SK-N-SH (cell line): ENCODE measurements at regions not wholly inside any gene's neighbourhood (a gene's known extent, or its start where the extent isn't known, plus 50 kb on each side); places are given as distances from the start of the nearest gene placed in this dataset.
"Not testable (repeated sequence)": the region's sequence is repeated elsewhere in the genome, so short reads cannot be mapped to it uniquely, and the experiment has no call there.

Experiments used
- CTCF ChIA-PET: fragments of 300-600, 350-600 bp; formaldehyde crosslinking; extraction: SDS; loops from one replicate; lab custom pipeline; 2021; lab: Yijun Ruan, JAX
- POLR2A ChIA-PET: fragments of 350-600 bp; sonication (Branson Sonifier 250); formaldehyde crosslinking; extraction: SDS; loops from one replicate; lab custom pipeline; 2020; ENCODE audit warnings: antibody characterized with exemption, inconsistent platforms; lab: Yijun Ruan, JAX
- DNase-seq: peaks from one replicate; pipeline ENCODE4 v3.0.0; 2012
- H2AFZ ChIP-seq: fragments of 200-600 bp; sonication (generic); 2 replicates; pipeline ENCODE4 v1.8.1; 2016; ENCODE audit warnings: antibody characterized with exemption, mild to moderate bottlenecking, low read depth
- H3F3A ChIP-seq: fragments of 200-600 bp; sonication (generic); replicated peaks from 2 replicates; pipeline ENCODE3; 2016; ENCODE audit warnings: antibody characterized with exemption, mild to moderate bottlenecking; ENCODE audit not compliant: insufficient read depth
- H3K27ac ChIP-seq, 2 experiments: fragments of 200-500 bp in 1 of 2; fragments of 200-600 bp in 1 of 2; sonication (Bioruptor generic) in 1 of 2; sonication (generic), shearing (Covaris generic) in 1 of 2; 2 replicates each; pipeline versions ENCODE4 v1.5.1 to v1.6.1; 2014 to 2016; ENCODE audit warnings: low read depth in 2 of 2, inconsistent platforms in 1 of 2, low read length in 1 of 2, mild to moderate bottlenecking in 1 of 2, mixed read lengths in 1 of 2
- H3K27me3 ChIP-seq: fragments of 200-600 bp; sonication (generic), shearing (Covaris generic); 2 replicates; pipeline ENCODE4 v1.6.1; 2016; ENCODE audit warnings: mixed run types; ENCODE audit not compliant: insufficient read depth
- H3K36me3 ChIP-seq, 2 experiments: fragments of 200-500 bp in 1 of 2; fragments of 200-600 bp in 1 of 2; sonication (Bioruptor generic) in 1 of 2; sonication (generic) in 1 of 2; replicated peaks in 1 of 2; 2 replicates each; pipeline versions ENCODE3 to v1.5.1; 2014 to 2016; ENCODE audit warnings: low read length in 1 of 2, mild to moderate bottlenecking in 1 of 2; ENCODE audit not compliant: insufficient read depth in 2 of 2, control insufficient read depth in 1 of 2
- H3K4me1 ChIP-seq, 2 experiments: fragments of 200-500 bp in 1 of 2; fragments of 200-600 bp in 1 of 2; sonication (Bioruptor generic) in 1 of 2; sonication (generic), shearing (Covaris generic) in 1 of 2; 2 replicates each; pipeline versions ENCODE4 v1.5.1 to v1.6.1; 2014 to 2016; ENCODE audit warnings: low read depth in 1 of 2, low read length in 1 of 2, mixed run types in 1 of 2; ENCODE audit not compliant: insufficient read depth in 2 of 2, control insufficient read depth in 1 of 2
- H3K4me2 ChIP-seq: fragments of 200-600 bp; sonication (generic), shearing (Covaris generic); 2 replicates; pipeline ENCODE4 v1.6.1; 2017; ENCODE audit warnings: mixed run types
- H3K4me3 ChIP-seq, 2 experiments: fragments of 200-500 bp in 1 of 2; fragments of 200-600 bp in 1 of 2; sonication (Bioruptor generic) in 1 of 2; sonication (generic), shearing (Covaris generic) in 1 of 2; 2 replicates each; pipeline versions ENCODE4 v1.5.1 to v1.8.1; 2014 to 2016; ENCODE audit warnings: low read depth in 2 of 2, inconsistent platforms in 1 of 2, low read length in 1 of 2, mild to moderate bottlenecking in 1 of 2, mixed read lengths in 1 of 2, moderate library complexity in 1 of 2
- H3K79me2 ChIP-seq: fragments of 200-600 bp; sonication (generic); 2 replicates; pipeline ENCODE4 v1.8.1; 2017; ENCODE audit warnings: mild to moderate bottlenecking; ENCODE audit not compliant: insufficient read depth
- H3K9ac ChIP-seq: fragments of 200-600 bp; sonication (generic); 2 replicates; pipeline ENCODE4 v1.6.1; 2017; ENCODE audit warnings: mixed run types
- H3K9me2 ChIP-seq: fragments of 200-600 bp; sonication (generic); 2 replicates; pipeline ENCODE4 v1.6.1; 2017; ENCODE audit warnings: mixed run types
- H3K9me3 ChIP-seq: fragments of 200-600 bp; sonication (generic); 2 replicates; pipeline ENCODE4 v1.6.1; 2017; ENCODE audit warnings: mixed run types, mild to moderate bottlenecking, moderate library complexity
- H4K20me1 ChIP-seq: fragments of 200-600 bp; sonication (generic); 2 replicates; pipeline ENCODE4 v1.6.1; 2017; ENCODE audit warnings: mild to moderate bottlenecking, mixed run types; ENCODE audit not compliant: insufficient read depth
- CHD2 ChIP-seq: fragments of 150-350 bp; IDR thresholded peaks from 2 replicates; pipeline ENCODE4 v1.6.1; 2018; ENCODE audit warnings: low read length; ENCODE audit not compliant: partially characterized antibody
- CTCF ChIP-seq: fragments of 200-600 bp; sonication (generic); IDR thresholded peaks from 2 replicates; pipeline ENCODE4 v1.6.1; 2017; ENCODE audit warnings: antibody characterized with exemption, mild to moderate bottlenecking, moderate library complexity
- EP300 ChIP-seq, 2 experiments: IDR thresholded peaks; 2 replicates each; pipeline versions ENCODE4 v1.4.0 to v1.6.1; 2012; ENCODE audit warnings: borderline replicate concordance in 1 of 2, low read depth in 1 of 2, low read length in 1 of 2
- EZH2phosphoT487 ChIP-seq: fragments of 200-600 bp; sonication (generic); IDR thresholded peaks from 2 replicates; pipeline ENCODE4 v1.6.1; 2017; ENCODE audit warnings: low read depth, mixed run types, mild to moderate bottlenecking, antibody characterized with exemption, moderate library complexity, borderline replicate concordance
- FOXJ3 ChIP-seq: sonication (generic); formaldehyde crosslinking; IDR thresholded peaks from 2 replicates; pipeline ENCODE4 v1.5.1; 2020; ENCODE audit warnings: mild to moderate bottlenecking, missing genetic modification reagents
- GABPA ChIP-seq: IDR thresholded peaks from 2 replicates; pipeline ENCODE4 v1.4.0; 2012; ENCODE audit warnings: low read depth, mild to moderate bottlenecking
- MXI1 ChIP-seq: IDR thresholded peaks from 2 replicates; pipeline ENCODE4 v1.6.1; 2012; ENCODE audit warnings: mild to moderate bottlenecking, low read depth, low read length, improper control_type of control experiment
- NFIC ChIP-seq: IDR thresholded peaks from 2 replicates; pipeline ENCODE4 v1.4.0; 2012; ENCODE audit warnings: borderline replicate concordance
- NRF1 ChIP-seq: IDR thresholded peaks from 2 replicates; pipeline ENCODE4 v1.6.1; 2012; ENCODE audit warnings: low read depth, mild to moderate bottlenecking, low read length
- PBX3 ChIP-seq: IDR thresholded peaks from 2 replicates; pipeline ENCODE4; 2012
- POLR2AphosphoS5 ChIP-seq: IDR thresholded peaks from 2 replicates; pipeline ENCODE4 v1.6.1; 2012; ENCODE audit warnings: low read depth, low read length
- RFX5 ChIP-seq: IDR thresholded peaks from 2 replicates; pipeline ENCODE4 v1.6.1; 2012; ENCODE audit warnings: mild to moderate bottlenecking, improper control_type of control experiment, low read length
- RXRA ChIP-seq: IDR thresholded peaks from 2 replicates; pipeline ENCODE4 v1.4.0; 2012; ENCODE audit warnings: low read depth, mild to moderate bottlenecking, borderline replicate concordance
- YY1 ChIP-seq: IDR thresholded peaks from 2 replicates; pipeline ENCODE4 v1.4.0; 2012; ENCODE audit warnings: low read depth, mild to moderate bottlenecking
- WGBS: methylation state at CpG from one replicate; pipeline ENCODE4 v1.1.6; 2017; ENCODE audit warnings: low lambda C conversion rate; 5-methylcytosine and 5-hydroxymethylcytosine counted together
- TF ChIP-seq, protein P1 (sequence below): IDR thresholded peaks from 2 replicates; pipeline ENCODE4 v1.4.0; 2012; ENCODE audit warnings: low read depth, borderline replicate concordance
- TF ChIP-seq, protein P2 (sequence below): fragments of 150-350 bp; IDR thresholded peaks from 2 replicates; pipeline ENCODE4 v1.6.1; 2017; ENCODE audit warnings: antibody characterized with exemption, low read length, low read depth, borderline replicate concordance

- CTCF ChIA-PET = no interaction called here
- POLR2A ChIA-PET = no interaction called here
- TF ChIP-seq CHD2 = no peak
- no peak for TF ChIP-seq POLR2AphosphoS5
- no peak for TF ChIP-seq RXRA
- no peak for TF ChIP-seq EP300 (IDR thresholded peaks at IDR 0.05; ENCODE audit: borderline replicate concordance in 1 of 2, low read depth in 1 of 2, low read length in 1 of 2)
- no peak for TF ChIP-seq CTCF
- TF ChIP-seq GABPA = no peak
- TF ChIP-seq EZH2phosphoT487 = no peak
- no peak for TF ChIP-seq YY1
- no peak for TF ChIP-seq RFX5
- TF ChIP-seq NFIC = no peak
- no peak for TF ChIP-seq PBX3
- TF ChIP-seq, protein P1, sequence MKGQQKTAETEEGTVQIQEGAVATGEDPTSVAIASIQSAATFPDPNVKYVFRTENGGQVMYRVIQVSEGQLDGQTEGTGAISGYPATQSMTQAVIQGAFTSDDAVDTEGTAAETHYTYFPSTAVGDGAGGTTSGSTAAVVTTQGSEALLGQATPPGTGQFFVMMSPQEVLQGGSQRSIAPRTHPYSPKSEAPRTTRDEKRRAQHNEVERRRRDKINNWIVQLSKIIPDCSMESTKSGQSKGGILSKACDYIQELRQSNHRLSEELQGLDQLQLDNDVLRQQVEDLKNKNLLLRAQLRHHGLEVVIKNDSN = no peak
- TF ChIP-seq, protein P2, sequence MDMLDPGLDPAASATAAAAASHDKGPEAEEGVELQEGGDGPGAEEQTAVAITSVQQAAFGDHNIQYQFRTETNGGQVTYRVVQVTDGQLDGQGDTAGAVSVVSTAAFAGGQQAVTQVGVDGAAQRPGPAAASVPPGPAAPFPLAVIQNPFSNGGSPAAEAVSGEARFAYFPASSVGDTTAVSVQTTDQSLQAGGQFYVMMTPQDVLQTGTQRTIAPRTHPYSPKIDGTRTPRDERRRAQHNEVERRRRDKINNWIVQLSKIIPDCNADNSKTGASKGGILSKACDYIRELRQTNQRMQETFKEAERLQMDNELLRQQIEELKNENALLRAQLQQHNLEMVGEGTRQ = no peak
- TF ChIP-seq FOXJ3 (CRISPR knock-in tag) = no peak
- TF ChIP-seq NRF1 = no peak
- no peak for TF ChIP-seq MXI1
- H3K4me2 ChIP-seq = no peak overlapping the region
- H3K4me3 ChIP-seq = no peak overlapping the region
- no peaks in the 10 kb centered on the region for H3K36me3 ChIP-seq
- no peaks in the 10 kb centered on the region for H3K79me2 ChIP-seq
- H3K4me1 ChIP-seq = no peaks in the 10 kb centered on the region
- H3F3A ChIP-seq = no peaks in the 10 kb centered on the region
- DNase-seq = no peak
- H3K9me2 ChIP-seq = no peaks in the 10 kb centered on the region; the same call in 1 of the 2 replicates
- H3K27ac ChIP-seq = no peak overlapping the region
- H4K20me1 ChIP-seq = no peaks in the 10 kb centered on the region
- WGBS = 25% methylated on average over 4 of the region's 4 CpGs
- H3K9me3 ChIP-seq = no peaks in the 10 kb centered on the region
- no peaks in the 10 kb centered on the region for H3K27me3 ChIP-seq
- no peak overlapping the region for H2AFZ ChIP-seq
- no peak overlapping the region for H3K9ac ChIP-seq
Measured at GRCh38 chr13:83117046-83117445, 765.2 kb downstream of the SLITRK1 start.

- POLR2A ChIA-PET, DNase-seq, CTCF ChIA-PET, H3K79me2 ChIP-seq, H3K27me3 ChIP-seq, H3K36me3 ChIP-seq, H4K20me1 ChIP-seq, H3F3A ChIP-seq, H3K27ac ChIP-seq, H3K9me2 ChIP-seq, H3K4me1 ChIP-seq, H3K9me3 ChIP-seq, H3K9ac ChIP-seq: not testable (repeated sequence)
- 34% methylated on average over 5 of the region's 5 CpGs for WGBS
- Histone ChIP-seq H3K4me2 (0 out of 2 replicates have a peak overlapping the region, but pooled peaks have one; percentile 50), H3K4me3 (peak overlapping the region; percentile 28 to 56; a peak in 3 of 4 replicates), H2AFZ (peak overlapping the region; percentile 65; the same call in 1 of the 2 replicates)
Measured at GRCh38 chr13:83101574-83102247, 780.6 kb downstream of the SLITRK1 start.
